IMR-90 (cell line): ENCODE measurements at regions not wholly inside any gene's neighbourhood (a gene's known extent, or its start where the extent isn't known, plus 50 kb on each side); places are given as distances from the start of the nearest gene placed in this dataset.

Experiments
- ATAC-seq: fragments of 200-7000 bp; cut with Tn5 transposase; 2 replicates; pipeline ENCODE4 v1.9.1; 2020; ENCODE audit warnings: low read depth, mild to moderate bottlenecking, moderate library complexity
- BruUV-seq: library from RNA; stranded (reverse); fragments of 400-500 nt; replicated peaks from 2 replicates; lab custom pipeline; 2021; lab: Mats Ljungman, UMichigan
- CTCF ChIA-PET: fragments of 300-600 bp; formaldehyde crosslinking; extraction: SDS; loops from one replicate; lab custom pipeline; 2021; ENCODE audit warnings: antibody characterized with exemption; lab: Yijun Ruan, JAX
- POLR2A ChIA-PET: fragments of 300-600 bp; sonication (Branson Sonifier 250); formaldehyde crosslinking; loops from one replicate; lab custom pipeline; 2022; ENCODE audit warnings: antibody characterized with exemption; ENCODE audit not compliant: unreplicated experiment; lab: Charles Lee
- DNase-seq: peaks from one replicate; pipeline ENCODE4 v3.0.0; 2013
- H2AFZ ChIP-seq: replicated peaks from 2 replicates; pipeline ENCODE3; 2013; ENCODE audit warnings: low read length, mild to moderate bottlenecking; ENCODE audit not compliant: poor library complexity
- H2AK5ac ChIP-seq: 2 replicates; pipeline ENCODE4 v1.6.1; 2013; ENCODE audit warnings: low read depth, low read length, inconsistent platforms
- H2AK9ac ChIP-seq: replicated peaks from 2 replicates; pipeline ENCODE3; 2013; ENCODE audit warnings: mild to moderate bottlenecking, low read depth, low read length, moderate library complexity; ENCODE audit not compliant: poor library complexity
- H2BK120ac ChIP-seq: 2 replicates; pipeline ENCODE4 v1.6.1; 2013; ENCODE audit warnings: low read depth, low read length, inconsistent platforms
- H2BK15ac ChIP-seq: 3 replicates; pipeline ENCODE4 v1.6.1; 2013; ENCODE audit warnings: low read depth, low read length, inconsistent platforms
- H2BK20ac ChIP-seq: 2 replicates; pipeline ENCODE4 v1.6.1; 2013; ENCODE audit warnings: low read depth, mild to moderate bottlenecking, inconsistent platforms, low read length, moderate library complexity
- H2BK5ac ChIP-seq: 2 replicates; pipeline ENCODE4 v1.6.1; 2013; ENCODE audit warnings: mild to moderate bottlenecking, low read depth, low read length, inconsistent platforms; ENCODE audit not compliant: poor library complexity, severe bottlenecking
- H3K14ac ChIP-seq: replicated peaks from 2 replicates; pipeline ENCODE4 v1.6.1; 2013; ENCODE audit warnings: low read depth, low read length, inconsistent platforms
- H3K18ac ChIP-seq: 2 replicates; pipeline ENCODE4 v1.6.1; 2013; ENCODE audit warnings: low read depth, low read length, control low read depth
- H3K23ac ChIP-seq: 2 replicates; pipeline ENCODE4 v1.6.1; 2013; ENCODE audit warnings: low read depth, low read length, inconsistent platforms
- H3K27ac ChIP-seq: 2 replicates; pipeline ENCODE4 v1.5.1; 2013; ENCODE audit warnings: mild to moderate bottlenecking, control low read depth, low read length; ENCODE audit not compliant: insufficient read depth
- H3K27me3 ChIP-seq: 2 replicates; pipeline ENCODE4 v1.6.1; 2013; ENCODE audit warnings: low read length; ENCODE audit not compliant: control insufficient read depth, insufficient read depth
- H3K36me3 ChIP-seq: 2 replicates; pipeline ENCODE4 v1.6.1; 2013; ENCODE audit warnings: low read length, mixed read lengths; ENCODE audit not compliant: control insufficient read depth, insufficient read depth
- H3K4ac ChIP-seq: 2 replicates; pipeline ENCODE4 v1.6.1; 2013; ENCODE audit warnings: low read depth, low read length, inconsistent platforms
- H3K4me1 ChIP-seq: 2 replicates; pipeline ENCODE4 v1.6.1; 2013; ENCODE audit warnings: low read length, mixed read lengths; ENCODE audit not compliant: control insufficient read depth, insufficient read depth
- H3K4me2 ChIP-seq: 2 replicates; pipeline ENCODE4 v1.6.1; 2013; ENCODE audit warnings: low read depth, mild to moderate bottlenecking, control low read depth, low read length, moderate library complexity
- H3K4me3 ChIP-seq: 2 replicates; pipeline ENCODE4 v1.5.1; 2013; ENCODE audit warnings: low read depth, mild to moderate bottlenecking, control low read depth, low read length, moderate library complexity; ENCODE audit not compliant: insufficient read depth
- H3K56ac ChIP-seq: 2 replicates; pipeline ENCODE4 v1.6.1; 2013; ENCODE audit warnings: low read length, inconsistent platforms; ENCODE audit not compliant: insufficient read depth; ENCODE audit errors: extremely low read depth
- H3K79me1 ChIP-seq, 2 experiments: 2 replicates each; pipeline ENCODE4 v1.6.1; 2013; ENCODE audit warnings: low read length in 2 of 2, inconsistent platforms in 1 of 2, low read depth in 1 of 2
- H3K9ac ChIP-seq: 2 replicates; pipeline ENCODE4 v1.6.1; 2013; ENCODE audit warnings: low read depth, low read length, control low read depth
- H3K9me1 ChIP-seq: 2 replicates; pipeline ENCODE4 v1.6.1; 2013; ENCODE audit warnings: low read length, inconsistent platforms; ENCODE audit not compliant: insufficient read depth
- H3K9me3 ChIP-seq: 2 replicates; pipeline ENCODE4 v1.6.1; 2013; ENCODE audit warnings: low read length; ENCODE audit not compliant: control insufficient read depth, insufficient read depth
- H4K20me1 ChIP-seq: 2 replicates; pipeline ENCODE4 v1.6.1; 2013; ENCODE audit warnings: low read length, inconsistent platforms; ENCODE audit not compliant: insufficient read depth
- H4K5ac ChIP-seq: 2 replicates; pipeline ENCODE4 v1.6.1; 2013; ENCODE audit warnings: mild to moderate bottlenecking, low read depth, low read length, control low read depth
- H4K8ac ChIP-seq, 2 experiments: 2 replicates each; pipeline ENCODE4 v1.6.1; 2013; ENCODE audit warnings: low read depth in 2 of 2, low read length in 2 of 2, control low read depth in 1 of 2, inconsistent platforms in 1 of 2
- H4K91ac ChIP-seq: 2 replicates; pipeline ENCODE4 v1.6.1; 2013; ENCODE audit warnings: low read depth, low read length, inconsistent platforms; ENCODE audit not compliant: insufficient read depth
- BHLHE40 ChIP-seq: fragments of 150-350 bp; IDR thresholded peaks from 2 replicates; pipeline ENCODE4 v1.6.1; 2016; ENCODE audit warnings: mild to moderate bottlenecking, low read depth, low read length
- CEBPB ChIP-seq: IDR thresholded peaks from 2 replicates; pipeline ENCODE4 v1.6.1; 2012; ENCODE audit warnings: low read depth, low read length, improper control_type of control experiment
- CHD1 ChIP-seq: IDR thresholded peaks from 2 replicates; pipeline ENCODE4 v1.6.1; 2012; ENCODE audit warnings: low read depth, low read length, improper control_type of control experiment
- CTCF ChIP-seq: conservative IDR thresholded peaks from 2 replicates; pipeline ENCODE4 v1.5.1; 2012; ENCODE audit warnings: mild to moderate bottlenecking, low read depth, low read length, improper control_type of control experiment
- ELK1 ChIP-seq: fragments of 150-350 bp; IDR thresholded peaks from 2 replicates; pipeline ENCODE4 v1.6.1; 2016; ENCODE audit warnings: low read depth, mild to moderate bottlenecking, low read length, moderate library complexity, borderline replicate concordance
- FOS ChIP-seq: fragments of 150-350 bp; IDR thresholded peaks from 2 replicates; pipeline ENCODE4 v1.6.1; 2016; ENCODE audit warnings: low read depth, low read length
- MAFK ChIP-seq: IDR thresholded peaks from 2 replicates; pipeline ENCODE4 v1.6.1; 2012; ENCODE audit warnings: low read depth, low read length, improper control_type of control experiment
- MAZ ChIP-seq: IDR thresholded peaks from 2 replicates; pipeline ENCODE4 v1.6.1; 2012; ENCODE audit warnings: low read depth, mild to moderate bottlenecking, low read length, improper control_type of control experiment, moderate library complexity, borderline replicate concordance
- MXI1 ChIP-seq: IDR thresholded peaks from 2 replicates; pipeline ENCODE4 v1.6.1; 2012; ENCODE audit warnings: low read depth, mild to moderate bottlenecking, low read length, moderate library complexity, borderline replicate concordance
- NFE2L2 ChIP-seq: fragments of 150-350 bp; IDR thresholded peaks from 2 replicates; pipeline ENCODE4 v1.6.1; 2016; ENCODE audit warnings: low read depth, mild to moderate bottlenecking, low read length
- POLR2A ChIP-seq: IDR thresholded peaks from 2 replicates; pipeline ENCODE4 v1.6.1; 2012; ENCODE audit warnings: mild to moderate bottlenecking, low read depth, low read length
- RAD21 ChIP-seq: IDR thresholded peaks from 2 replicates; pipeline ENCODE4 v1.6.1; 2012; ENCODE audit warnings: low read length, improper control_type of control experiment
- RCOR1 ChIP-seq: IDR thresholded peaks from 2 replicates; pipeline ENCODE4 v1.6.1; 2012; ENCODE audit warnings: mild to moderate bottlenecking, low read length, improper control_type of control experiment; ENCODE audit not compliant: insufficient replicate concordance
- RFX5 ChIP-seq: IDR thresholded peaks from 2 replicates; pipeline ENCODE4 v1.8.0; 2012; ENCODE audit warnings: low read depth, mild to moderate bottlenecking, low read length, moderate library complexity
- SMC3 ChIP-seq: fragments of 150-350 bp; IDR thresholded peaks from 2 replicates; pipeline ENCODE4 v1.6.1; 2016; ENCODE audit warnings: low read depth, mild to moderate bottlenecking, antibody characterized with exemption, low read length, moderate library complexity
- USF2 ChIP-seq: fragments of 150-350 bp; IDR thresholded peaks from 2 replicates; pipeline ENCODE4 v1.6.1; 2017; ENCODE audit warnings: mild to moderate bottlenecking, antibody characterized with exemption, low read length, low read depth
- WGBS, 2 experiments: methylation state at CpG; one replicate each; pipeline versions ENCODE4 v1.1.5 to v1.1.7; 2013; ENCODE audit warnings: missing lambda C conversion rate in 2 of 2; ENCODE audit not compliant: insufficient read length in 1 of 2; ENCODE audit errors: extremely low coverage in 2 of 2; 5-methylcytosine and 5-hydroxymethylcytosine counted together
- dilution Hi-C: fragments of 300-500 bp; cut with HindIII; formaldehyde crosslinking; loops from one replicate; pipeline ENCODE4 v1.14.3; 2018; ENCODE audit warnings: low sequenced_read_pairs; ENCODE audit not compliant: unreplicated experiment
- in situ Hi-C: fragments of 300-500 bp; cut with MboI; formaldehyde crosslinking; loops from 3 replicates; pipeline ENCODE4 v1.14.3; 2019; ENCODE audit warnings: low sequenced_read_pairs, inconsistent platforms, mixed read lengths
- intact Hi-C: fragments of 100-400 bp; cut with micrococcal nuclease; formaldehyde crosslinking; loops from 2 replicates; pipeline ENCODE4 v1.10.0; 2022

GRCh38 chr4:121517241-121517640 lies 136.4 kb upstream of the QRFPR start:
- POLR2A ChIA-PET: no interaction called here
- Histone ChIP-seq H2BK120ac (no peak overlapping the region), H2AK5ac (no peak overlapping the region), H4K8ac (no peak overlapping the region), H3K4ac (no peak overlapping the region), H3K4me1 (no peaks in the 10 kb centered on the region), H4K5ac (no peak overlapping the region), H2BK5ac (no peak overlapping the region), H3K27me3 (no peaks in the 10 kb centered on the region), H4K20me1 (no peaks in the 10 kb centered on the region), H3K14ac (no peak overlapping the region), H3K4me2 (no peak overlapping the region), H3K56ac (no peak overlapping the region), H2AK9ac (no peak overlapping the region), H2BK20ac (no peak overlapping the region), H3K79me1 (no peaks in the 10 kb centered on the region), H3K27ac (no peak overlapping the region), H2AFZ (no peak overlapping the region), H3K9me3 (no peaks in the 10 kb centered on the region), H3K18ac (no peak overlapping the region), H3K4me3 (no peak overlapping the region), H3K23ac (no peak overlapping the region), H2BK15ac (no peak overlapping the region), H3K9ac (no peak overlapping the region), H3K36me3 (no peaks in the 10 kb centered on the region), H4K91ac (no peak overlapping the region), H3K9me1 (no peaks in the 10 kb centered on the region)
- CTCF ChIA-PET: no interaction called here
- ATAC-seq: no peak
- intact Hi-C loops: no loop called here
- WGBS, 2 experiments: no CpG with 5 or more reads among the region's 2 CpGs
- no TSS peak for BruUV-seq
- no peak for TF ChIP-seq MXI1
- no peak for TF ChIP-seq USF2
- TF ChIP-seq SMC3: no peak
- no peak for TF ChIP-seq POLR2A
- no peak for TF ChIP-seq RAD21
- no peak for TF ChIP-seq ELK1
- no peak for TF ChIP-seq CEBPB
- no peak for TF ChIP-seq MAFK
- no peak for TF ChIP-seq CHD1
- no peak for TF ChIP-seq NFE2L2
- TF ChIP-seq MAZ: no peak
- no peak for TF ChIP-seq RFX5
- TF ChIP-seq BHLHE40: no peak
- TF ChIP-seq RCOR1: no peak
- no peak for TF ChIP-seq CTCF
- TF ChIP-seq FOS: no peak
- no peak for DNase-seq
- dilution Hi-C loops: no loop called here
- in situ Hi-C loops: no loop called here
